ENCODE measurements at regions not wholly inside any gene's neighbourhood (a gene's known extent, or its start where the extent isn't known, plus 50 kb on each side); places are given as distances from the start of the nearest gene placed in this dataset.

GRCh38 chr15:46120713-46121112 is 485.9 kb downstream of the SQOR start:
- DNase-seq = no peak

GRCh38 chr15:46121441-46121840 is 486.6 kb downstream of the SQOR start:
- no peak for DNase-seq

- DNase-seq = no peak
Measured at GRCh38 chr15:46126581-46126980, 491.8 kb downstream of the SQOR start.

GRCh38 chr15:46127361-46127874 is 492.6 kb downstream of the SQOR start:
- no peak for DNase-seq

GRCh38 chr15:46129145-46129544 is 494.3 kb downstream of the SQOR start:
- no peak for DNase-seq

GRCh38 chr15:46131876-46132275 is 497.0 kb downstream of the SQOR start:
- no peak for DNase-seq

GRCh38 chr15:46137443-46137842 is 502.6 kb downstream of the SQOR start:
- DNase-seq = no peak

GRCh38 chr15:46146002-46146401 is 511.2 kb downstream of the SQOR start:
- no peak for DNase-seq

- no peak for DNase-seq
Measured at GRCh38 chr15:46146915-46147314, 512.1 kb downstream of the SQOR start.

- no peak for DNase-seq
Measured at GRCh38 chr15:46151786-46152185, 517.0 kb downstream of the SQOR start.

- no peak for DNase-seq
Measured at GRCh38 chr15:46166750-46167149, 531.9 kb downstream of the SQOR start.

- no peak for DNase-seq
Measured at GRCh38 chr15:46170326-46170725, 535.5 kb downstream of the SQOR start.

- no peak for DNase-seq
Measured at GRCh38 chr15:46174122-46174521, 539.3 kb downstream of the SQOR start.

- no peak for DNase-seq
Measured at GRCh38 chr15:46177219-46177618, 542.4 kb downstream of the SQOR start.

- DNase-seq = no peak
Measured at GRCh38 chr15:46178138-46178537, 543.3 kb downstream of the SQOR start.

- no peak for DNase-seq
Measured at GRCh38 chr15:46207341-46207740, 572.5 kb downstream of the SQOR start.

- no peak for DNase-seq
Measured at GRCh38 chr15:46213551-46213950, 578.7 kb downstream of the SQOR start.

- DNase-seq = peak; percentile 4
Measured at GRCh38 chr15:46222826-46223225, 588.0 kb downstream of the SQOR start.

- no peak for DNase-seq
Measured at GRCh38 chr15:46229263-46229662, 594.4 kb downstream of the SQOR start.

GRCh38 chr15:46231786-46232185 is 597.0 kb downstream of the SQOR start:
- no peak for DNase-seq

- no peak for DNase-seq
Measured at GRCh38 chr15:46232471-46232870, 597.6 kb downstream of the SQOR start.

- DNase-seq = no peak
Measured at GRCh38 chr15:46242935-46243334, 608.1 kb downstream of the SQOR start.

GRCh38 chr15:46251903-46252302 is 617.1 kb downstream of the SQOR start:
- no peak for DNase-seq

- no peak for DNase-seq
Measured at GRCh38 chr15:46258056-46258455, 623.2 kb downstream of the SQOR start.

- DNase-seq = no peak
Measured at GRCh38 chr15:46260937-46261336, 626.1 kb downstream of the SQOR start.
